PC-3 (cell line): ENCODE measurements at regions not wholly inside any gene's neighbourhood (a gene's known extent, or its start where the extent isn't known, plus 50 kb on each side); places are given as distances from the start of the nearest gene placed in this dataset.

Source experiments
- ATAC-seq: fragments of 200-7000 bp; cut with Tn5 transposase; 2 replicates; pipeline ENCODE4 v1.9.1; 2020; ENCODE audit warnings: mild to moderate bottlenecking, moderate library complexity
- BruUV-seq: library from RNA; stranded (reverse); fragments of 400-500 nt; replicated peaks from 2 replicates; lab custom pipeline; 2021; lab: Mats Ljungman, UMichigan
- CTCF ChIA-PET: fragments of 300-600 bp; sonication (Branson Sonifier 250); formaldehyde crosslinking; loops from one replicate; lab custom pipeline; 2022; ENCODE audit warnings: antibody characterized with exemption; lab: Charles Lee
- POLR2A ChIA-PET: fragments of 300-600 bp; sonication (Branson Sonifier 250); formaldehyde crosslinking; loops from one replicate; lab custom pipeline; 2022; ENCODE audit warnings: antibody characterized with exemption; ENCODE audit not compliant: unreplicated experiment; lab: Charles Lee
- DNase-seq: peaks from one replicate; pipeline ENCODE4 v3.0.0-alpha.2; 2015
- H2AFZ ChIP-seq: fragments of 300-600 bp; sonication (generic); 2 replicates; pipeline ENCODE4 v1.6.0; 2016; ENCODE audit warnings: antibody characterized with exemption, low read length
- H3F3A ChIP-seq: fragments of 300-600 bp; sonication (generic); one replicate; pipeline ENCODE4 v1.6.0; 2017; ENCODE audit warnings: antibody characterized with exemption, low read length, control low read depth, mild to moderate bottlenecking; ENCODE audit not compliant: unreplicated experiment
- H3K27ac ChIP-seq: fragments of 300-600 bp; sonication (generic); 2 replicates; pipeline ENCODE4 v1.5.1; 2016; ENCODE audit warnings: mild to moderate bottlenecking, low read length
- H3K27me3 ChIP-seq: fragments of 300-600 bp; sonication (generic); 2 replicates; pipeline ENCODE4 v1.6.1; 2016; ENCODE audit warnings: low read length, mixed read lengths
- H3K36me3 ChIP-seq: fragments of 300-600 bp; sonication (generic); 2 replicates; pipeline ENCODE4 v1.6.1; 2016; ENCODE audit warnings: low read depth, mixed run types, low read length, mixed read lengths
- H3K4me1 ChIP-seq: fragments of 300-600 bp; sonication (generic); 2 replicates; pipeline ENCODE4 v1.5.1; 2016; ENCODE audit warnings: low read length; ENCODE audit not compliant: insufficient read depth
- H3K4me2 ChIP-seq: fragments of 300-600 bp; sonication (generic); 2 replicates; pipeline ENCODE4 v1.6.0; 2016; ENCODE audit warnings: low read length
- H3K4me3 ChIP-seq: fragments of 300-600 bp; sonication (generic); 2 replicates; pipeline ENCODE4 v1.5.1; 2016; ENCODE audit warnings: mild to moderate bottlenecking, low read length, mixed read lengths
- H3K79me2 ChIP-seq: fragments of 300-600 bp; sonication (generic); 2 replicates; pipeline ENCODE4 v1.6.1; 2017; ENCODE audit warnings: low read length, mixed read lengths
- H3K9ac ChIP-seq: fragments of 300-600 bp; sonication (generic); 2 replicates; pipeline ENCODE4 v1.6.0; 2016; ENCODE audit warnings: mild to moderate bottlenecking, low read length
- H3K9me2 ChIP-seq: fragments of 300-600 bp; sonication (generic); replicated peaks from 2 replicates; pipeline ENCODE4 v1.6.1; 2016; ENCODE audit warnings: mixed run types, low read length, mixed read lengths
- H3K9me3 ChIP-seq: fragments of 300-600 bp; sonication (generic); 2 replicates; pipeline ENCODE4 v1.6.1; 2016; ENCODE audit warnings: low read length, mixed read lengths
- H4K20me1 ChIP-seq: fragments of 300-600 bp; sonication (generic); 2 replicates; pipeline ENCODE4 v1.6.1; 2016; ENCODE audit warnings: low read length, mixed read lengths
- EZH2 ChIP-seq: fragments of 300-600 bp; sonication (generic); IDR thresholded peaks from one replicate; pipeline ENCODE4 v1.6.1; 2017; ENCODE audit warnings: antibody characterized with exemption, mild to moderate bottlenecking, low read length; ENCODE audit not compliant: unreplicated experiment
- EZH2phosphoT487 ChIP-seq: fragments of 300-600 bp; sonication (generic); IDR thresholded peaks from 2 replicates; pipeline ENCODE4 v1.6.1; 2018; ENCODE audit warnings: mild to moderate bottlenecking, antibody characterized with exemption, low read length, borderline replicate concordance
- intact Hi-C: fragments of 100-400 bp; cut with micrococcal nuclease; formaldehyde crosslinking; loops from 2 replicates; pipeline ENCODE4 v1.9.0; 2023
- TF ChIP-seq, protein P1 (sequence below): fragments of 300-600 bp; sonication (generic); conservative IDR thresholded peaks from 2 replicates; pipeline ENCODE4 v1.5.1; 2017; ENCODE audit warnings: antibody characterized with exemption, low read depth, mild to moderate bottlenecking, low read length

DNA sequence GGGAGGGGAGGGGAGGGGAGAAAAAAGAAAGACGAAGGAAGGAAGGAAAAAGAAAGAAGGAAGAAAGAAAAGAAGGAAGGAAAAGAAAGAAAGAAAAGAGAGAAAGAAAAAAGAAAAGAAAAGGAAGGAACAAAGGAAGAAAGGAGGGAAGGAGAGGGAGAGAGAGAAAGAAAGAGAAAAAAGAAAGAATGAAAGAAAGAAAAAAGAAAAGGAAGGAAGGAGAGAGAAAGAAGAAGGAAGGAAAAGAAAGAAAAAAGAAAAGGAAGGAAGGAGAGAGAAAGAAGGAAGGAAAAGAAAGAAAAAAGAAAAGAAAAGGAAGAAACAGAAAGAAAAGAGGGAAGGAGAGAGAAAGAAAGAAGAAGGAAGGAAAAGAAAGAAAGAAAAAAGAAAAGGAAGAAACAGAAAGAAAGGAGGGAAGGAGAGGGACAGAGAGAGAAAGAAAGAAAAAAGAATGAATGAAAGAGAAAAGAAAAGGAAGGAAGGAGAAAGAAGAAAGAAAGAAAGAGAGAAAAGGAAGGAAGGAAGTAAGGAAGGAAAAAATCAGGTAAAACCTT, 225.3 kb downstream of the TPBG start:
- no peaks in the 10 kb centered on the region for H3K36me3 ChIP-seq
- BruUV-seq, result no TSS peak
- H3K9ac ChIP-seq, result peak overlapping the region; percentile 54
- intact Hi-C loops, result loop anchor here (2.0 kb wide), 2 partner anchors 258 to 318 kb away; no protein-coding TSS in a partner anchor
- no peaks in the 10 kb centered on the region for H3K27me3 ChIP-seq
- H3K79me2 ChIP-seq, result no peaks in the 10 kb centered on the region
- H4K20me1 ChIP-seq, result no peaks in the 10 kb centered on the region
- H3K4me1 ChIP-seq, result peaks cover 26% of the 10 kb centered on the region
- peak overlapping the region; percentile 56; the same call in 1 of the 2 replicates for H3K4me2 ChIP-seq
- DNase-seq (no peak), ATAC-seq (no peak)
- POLR2A ChIA-PET, result no interaction called here
- peak overlapping the region; percentile 81 for H3K27ac ChIP-seq
- H3K9me2 ChIP-seq, result no peaks in the 10 kb centered on the region
- CTCF ChIA-PET, result no interaction called here
- no peak overlapping the region for H3K4me3 ChIP-seq
- H3F3A ChIP-seq, result no peaks in the 10 kb centered on the region
- no peak for TF ChIP-seq EZH2
- TF ChIP-seq EZH2phosphoT487, result no peak
- TF ChIP-seq, protein P1, sequence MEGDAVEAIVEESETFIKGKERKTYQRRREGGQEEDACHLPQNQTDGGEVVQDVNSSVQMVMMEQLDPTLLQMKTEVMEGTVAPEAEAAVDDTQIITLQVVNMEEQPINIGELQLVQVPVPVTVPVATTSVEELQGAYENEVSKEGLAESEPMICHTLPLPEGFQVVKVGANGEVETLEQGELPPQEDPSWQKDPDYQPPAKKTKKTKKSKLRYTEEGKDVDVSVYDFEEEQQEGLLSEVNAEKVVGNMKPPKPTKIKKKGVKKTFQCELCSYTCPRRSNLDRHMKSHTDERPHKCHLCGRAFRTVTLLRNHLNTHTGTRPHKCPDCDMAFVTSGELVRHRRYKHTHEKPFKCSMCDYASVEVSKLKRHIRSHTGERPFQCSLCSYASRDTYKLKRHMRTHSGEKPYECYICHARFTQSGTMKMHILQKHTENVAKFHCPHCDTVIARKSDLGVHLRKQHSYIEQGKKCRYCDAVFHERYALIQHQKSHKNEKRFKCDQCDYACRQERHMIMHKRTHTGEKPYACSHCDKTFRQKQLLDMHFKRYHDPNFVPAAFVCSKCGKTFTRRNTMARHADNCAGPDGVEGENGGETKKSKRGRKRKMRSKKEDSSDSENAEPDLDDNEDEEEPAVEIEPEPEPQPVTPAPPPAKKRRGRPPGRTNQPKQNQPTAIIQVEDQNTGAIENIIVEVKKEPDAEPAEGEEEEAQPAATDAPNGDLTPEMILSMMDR, result no peak
- no peaks in the 10 kb centered on the region for H3K9me3 ChIP-seq
- H2AFZ ChIP-seq, result no peak overlapping the region

GRCh38 chr6:82589509-82590206, 226.0 kb downstream of the TPBG start:
- no peaks in the 10 kb centered on the region for H3K79me2 ChIP-seq

More at GRCh38 chr6:82589509-82590206, 226.0 kb downstream of the TPBG start:
- intact Hi-C loops, result loop anchor here (2.0 kb wide), 3 partner anchors 259 to 465 kb away; no protein-coding TSS in a partner anchor
- TF ChIP-seq EZH2phosphoT487 (no peak), EZH2 (no peak)
- TF ChIP-seq, protein P1, result peak; percentile 70
- CTCF ChIA-PET, result no interaction called here
- ATAC-seq, result peak; percentile 91
- H4K20me1 ChIP-seq, result no peaks in the 10 kb centered on the region
- H3K9me2 ChIP-seq, result no peaks in the 10 kb centered on the region
- no peaks in the 10 kb centered on the region for H3K27me3 ChIP-seq
- H3K27ac ChIP-seq, result peak overlapping the region; percentile 96
- peaks cover 26% of the 10 kb centered on the region for H3K4me1 ChIP-seq
- no TSS peak for BruUV-seq
- peak; percentile 94 for DNase-seq
- H3K9me3 ChIP-seq, result no peaks in the 10 kb centered on the region
- H3F3A ChIP-seq, result no peaks in the 10 kb centered on the region
- H3K9ac ChIP-seq, result peak overlapping the region; percentile 72
- POLR2A ChIA-PET, result no interaction called here
- H3K4me3 ChIP-seq, result no peak overlapping the region
- H3K36me3 ChIP-seq, result no peaks in the 10 kb centered on the region
- H3K4me2 ChIP-seq, result peak overlapping the region; percentile 69
- peak overlapping the region; percentile 44 for H2AFZ ChIP-seq
